ENCODE measurements at regions not wholly inside any gene's neighbourhood (a gene's known extent, or its start where the extent isn't known, plus 50 kb on each side); places are given as distances from the start of the nearest gene placed in this dataset.

DNA sequence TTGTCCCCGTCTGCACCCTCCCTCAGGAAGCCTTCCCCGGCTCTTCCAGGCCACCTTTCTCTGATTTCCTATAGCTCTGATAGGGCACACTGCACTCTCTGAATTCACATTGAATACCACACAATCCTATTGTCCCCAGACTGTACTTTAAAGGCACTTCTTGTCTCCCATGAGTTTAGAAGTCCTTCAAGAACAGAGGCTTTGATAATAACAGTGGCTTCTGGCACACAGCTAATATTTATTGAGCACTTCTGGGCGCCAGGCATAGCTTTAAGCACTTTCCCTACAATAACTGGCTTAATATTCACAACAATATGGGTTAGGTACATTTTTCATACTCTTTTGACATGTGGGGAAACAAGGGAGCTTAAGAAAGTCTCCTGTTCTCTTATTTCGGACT lies 169.7 kb upstream of the IRX6 start:
- Histone ChIP-seq H3K14ac (ENCODE audit: low read length in 2 of 2) (no peak overlapping the region), H4K8ac (ENCODE audit: low read length) (no peak overlapping the region), H2BK5ac (ENCODE audit: low read depth, low read length, poor library complexity, severe bottlenecking) (no peak overlapping the region), H3K4me1 (ENCODE audit: control insufficient read depth, insufficient read depth, low read depth, low read length) (no peaks in the 10 kb centered on the region), H3K23ac (ENCODE audit: low read length in 2 of 2) (no peak overlapping the region), H4K91ac (ENCODE audit: low read length) (no peak overlapping the region), H3K4ac (ENCODE audit: low read depth in 1 of 2, low read length in 2 of 2) (no peak overlapping the region), H3K36me3 (ENCODE audit: control insufficient read depth in 1 of 2, insufficient read depth in 2 of 2, low read depth in 1 of 2, low read length in 2 of 2) (no peaks in the 10 kb centered on the region), H3K4me3 (ENCODE audit: insufficient read depth in 1 of 2, low read depth in 1 of 2, low read length in 2 of 2) (no peak overlapping the region), H3K27ac (ENCODE audit: low read length, poor library complexity, severe bottlenecking) (no peak overlapping the region), H2BK120ac (ENCODE audit: low read depth, low read length) (no peak overlapping the region), H3K18ac (ENCODE audit: low read depth in 1 of 2, low read length in 2 of 2) (no peak overlapping the region), H2AK5ac (ENCODE audit: low read length, severe bottlenecking) (no peak overlapping the region), H3K9ac (ENCODE audit: low read length) (no peak overlapping the region), H2AFZ (ENCODE audit: low read depth, low read length) (no peak overlapping the region), H3K9me3 (ENCODE audit: control insufficient read depth, low read length) (no peaks in the 10 kb centered on the region), H2BK12ac (ENCODE audit: low read length in 2 of 2) (no peak overlapping the region), H3K4me2 (ENCODE audit: low read length, poor library complexity, severe bottlenecking) (no peak overlapping the region), H2BK15ac (ENCODE audit: low read depth, poor library complexity, severe bottlenecking) (no peak overlapping the region), H3K79me1 (replicated peaks; ENCODE audit: low read length, poor library complexity, severe bottlenecking) (no peaks in the 10 kb centered on the region), H3K27me3 (ENCODE audit: control insufficient read depth in 1 of 2, insufficient read depth in 1 of 2, low read length in 2 of 2) (peaks cover 6 to 14% of the 10 kb centered on the region in 2 experiments)
- WGBS = 61% methylated on average over 3 of the region's 4 CpGs
- no peak for DNase-seq

DNA sequence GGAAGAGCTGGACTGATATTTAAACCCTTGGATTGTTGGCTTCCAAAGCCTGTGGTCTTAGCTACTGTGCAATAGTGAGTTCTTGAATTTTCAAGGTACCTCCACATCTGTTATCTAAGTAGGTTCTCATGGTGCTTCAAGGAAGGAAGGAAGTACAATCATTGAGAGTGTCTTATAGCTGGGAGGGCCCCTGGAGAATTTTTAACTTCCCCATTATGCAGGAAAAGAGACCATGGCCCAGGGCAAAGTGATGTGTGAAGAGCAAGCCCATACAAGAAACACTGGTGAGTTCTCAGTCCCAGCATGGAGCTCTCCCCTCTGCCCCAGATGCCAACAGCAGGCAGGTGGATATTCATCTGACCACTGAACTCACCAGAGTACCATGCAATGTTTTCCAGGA lies 169.0 kb upstream of the IRX6 start:
- H3K4me3 ChIP-seq (ENCODE audit: insufficient read depth in 1 of 2, low read depth in 1 of 2, low read length in 2 of 2) = no peak overlapping the region
- no peak overlapping the region for H2BK15ac ChIP-seq (ENCODE audit: low read depth, poor library complexity, severe bottlenecking)
- DNase-seq = no peak
- H2BK12ac ChIP-seq (ENCODE audit: low read length in 2 of 2) = no peak overlapping the region
- no peak overlapping the region for H2AFZ ChIP-seq (ENCODE audit: low read depth, low read length)
- H3K18ac ChIP-seq (ENCODE audit: low read depth in 1 of 2, low read length in 2 of 2) = no peak overlapping the region
- no peak overlapping the region for H3K4ac ChIP-seq (ENCODE audit: low read depth in 1 of 2, low read length in 2 of 2)
- H3K9me3 ChIP-seq (ENCODE audit: control insufficient read depth, low read length) = no peaks in the 10 kb centered on the region
- H2BK5ac ChIP-seq (ENCODE audit: low read depth, low read length, poor library complexity, severe bottlenecking) = no peak overlapping the region
- no peak overlapping the region for H3K14ac ChIP-seq (ENCODE audit: low read length in 2 of 2)
- H3K27ac ChIP-seq (ENCODE audit: low read length, poor library complexity, severe bottlenecking) = no peak overlapping the region
- peaks cover 6 to 14% of the 10 kb centered on the region in 2 experiments for H3K27me3 ChIP-seq (ENCODE audit: control insufficient read depth in 1 of 2, insufficient read depth in 1 of 2, low read length in 2 of 2)
- no peak overlapping the region for H3K23ac ChIP-seq (ENCODE audit: low read length in 2 of 2)
- no peaks in the 10 kb centered on the region for H3K4me1 ChIP-seq (ENCODE audit: control insufficient read depth, insufficient read depth, low read depth, low read length)
- no peak overlapping the region for H3K4me2 ChIP-seq (ENCODE audit: low read length, poor library complexity, severe bottlenecking)
- H4K91ac ChIP-seq (ENCODE audit: low read length) = no peak overlapping the region
- H3K36me3 ChIP-seq (ENCODE audit: control insufficient read depth in 1 of 2, insufficient read depth in 2 of 2, low read depth in 1 of 2, low read length in 2 of 2) = no peaks in the 10 kb centered on the region
- H2AK5ac ChIP-seq (ENCODE audit: low read length, severe bottlenecking) = no peak overlapping the region
- H2BK120ac ChIP-seq (ENCODE audit: low read depth, low read length) = no peak overlapping the region
- H4K8ac ChIP-seq (ENCODE audit: low read length) = no peak overlapping the region
- no peak overlapping the region for H3K9ac ChIP-seq (ENCODE audit: low read length)
- no peaks in the 10 kb centered on the region for H3K79me1 ChIP-seq (replicated peaks; ENCODE audit: low read length, poor library complexity, severe bottlenecking)

DNA sequence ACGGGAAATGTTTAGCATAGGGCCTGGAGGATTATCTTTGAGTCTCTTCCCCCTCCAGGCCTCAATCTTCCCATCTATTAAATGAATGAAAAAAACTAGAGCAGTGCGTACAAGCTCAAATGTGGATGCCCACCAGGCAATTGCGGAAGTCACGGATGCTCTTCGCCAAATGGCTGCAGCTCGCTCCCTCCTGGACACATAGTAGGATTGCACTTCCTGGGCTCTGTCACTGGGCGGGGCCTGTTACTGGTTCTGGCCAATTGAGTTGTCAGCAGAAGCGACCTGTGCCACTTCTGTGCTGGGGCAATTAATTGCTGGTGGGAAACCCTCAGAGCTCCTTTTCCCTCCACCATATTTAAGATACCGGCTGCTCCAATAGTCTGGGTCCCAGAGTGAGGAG lies 168.2 kb upstream of the IRX6 start:
- Histone ChIP-seq H3K9me3 (ENCODE audit: control insufficient read depth, low read length) (no peaks in the 10 kb centered on the region), H2BK5ac (ENCODE audit: low read depth, low read length, poor library complexity, severe bottlenecking) (no peak overlapping the region), H4K91ac (ENCODE audit: low read length) (no peak overlapping the region), H3K4me2 (ENCODE audit: low read length, poor library complexity, severe bottlenecking) (no peak overlapping the region), H2BK12ac (ENCODE audit: low read length in 2 of 2) (no peak overlapping the region), H3K14ac (ENCODE audit: low read length in 2 of 2) (no peak overlapping the region), H3K27me3 (ENCODE audit: control insufficient read depth in 1 of 2, insufficient read depth in 1 of 2, low read length in 2 of 2) (peaks cover 6 to 14% of the 10 kb centered on the region in 2 experiments), H3K4me1 (ENCODE audit: control insufficient read depth, insufficient read depth, low read depth, low read length) (no peaks in the 10 kb centered on the region), H4K8ac (ENCODE audit: low read length) (no peak overlapping the region), H3K27ac (ENCODE audit: low read length, poor library complexity, severe bottlenecking) (no peak overlapping the region), H2BK15ac (ENCODE audit: low read depth, poor library complexity, severe bottlenecking) (no peak overlapping the region), H3K4me3 (ENCODE audit: insufficient read depth in 1 of 2, low read depth in 1 of 2, low read length in 2 of 2) (no peak overlapping the region), H3K36me3 (ENCODE audit: control insufficient read depth in 1 of 2, insufficient read depth in 2 of 2, low read depth in 1 of 2, low read length in 2 of 2) (no peaks in the 10 kb centered on the region), H3K4ac (ENCODE audit: low read depth in 1 of 2, low read length in 2 of 2) (no peak overlapping the region), H2BK120ac (ENCODE audit: low read depth, low read length) (no peak overlapping the region), H3K9ac (ENCODE audit: low read length) (no peak overlapping the region), H3K23ac (ENCODE audit: low read length in 2 of 2) (no peak overlapping the region), H3K79me1 (replicated peaks; ENCODE audit: low read length, poor library complexity, severe bottlenecking) (no peaks in the 10 kb centered on the region), H2AK5ac (ENCODE audit: low read length, severe bottlenecking) (no peak overlapping the region), H2AFZ (ENCODE audit: low read depth, low read length) (no peak overlapping the region), H3K18ac (ENCODE audit: low read depth in 1 of 2, low read length in 2 of 2) (no peak overlapping the region)
- WGBS = 87% methylated on average over 9 of the region's 9 CpGs
- DNase-seq = no peak

DNA sequence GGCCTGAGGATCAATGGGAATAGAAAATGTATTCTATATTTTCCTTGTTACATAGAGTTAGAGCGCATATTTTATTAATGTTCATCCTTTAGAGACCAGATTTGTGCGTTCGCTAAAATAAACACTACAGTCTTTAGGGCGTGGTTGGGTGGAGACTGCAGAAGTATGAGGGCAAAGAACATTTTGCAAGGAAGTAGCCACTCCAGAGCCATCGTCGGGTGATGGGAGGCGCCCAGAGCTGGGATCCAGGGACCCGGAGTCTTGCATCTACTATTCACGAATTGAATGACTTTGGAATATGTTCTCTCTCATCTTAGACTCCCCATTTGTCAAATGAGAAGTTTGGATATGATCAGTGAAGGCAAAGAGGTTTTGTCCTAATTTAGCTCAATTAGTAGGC lies 154.2 kb upstream of the IRX6 start:
- no peak for DNase-seq
- Histone ChIP-seq H4K8ac (ENCODE audit: low read length) (no peak overlapping the region), H3K18ac (ENCODE audit: low read depth in 1 of 2, low read length in 2 of 2) (no peak overlapping the region), H2BK15ac (ENCODE audit: low read depth, poor library complexity, severe bottlenecking) (no peak overlapping the region), H3K27me3 (ENCODE audit: control insufficient read depth in 1 of 2, insufficient read depth in 1 of 2, low read length in 2 of 2) (no peaks in the 10 kb centered on the region), H2BK120ac (ENCODE audit: low read depth, low read length) (no peak overlapping the region), H4K91ac (ENCODE audit: low read length) (no peak overlapping the region), H3K4ac (ENCODE audit: low read depth in 1 of 2, low read length in 2 of 2) (no peak overlapping the region), H3K79me1 (replicated peaks; ENCODE audit: low read length, poor library complexity, severe bottlenecking) (no peaks in the 10 kb centered on the region), H2BK12ac (ENCODE audit: low read length in 2 of 2) (no peak overlapping the region), H3K9me3 (ENCODE audit: control insufficient read depth, low read length) (no peaks in the 10 kb centered on the region), H2BK5ac (ENCODE audit: low read depth, low read length, poor library complexity, severe bottlenecking) (no peak overlapping the region), H2AK5ac (ENCODE audit: low read length, severe bottlenecking) (no peak overlapping the region), H3K14ac (ENCODE audit: low read length in 2 of 2) (no peak overlapping the region), H3K4me2 (ENCODE audit: low read length, poor library complexity, severe bottlenecking) (no peak overlapping the region), H3K27ac (ENCODE audit: low read length, poor library complexity, severe bottlenecking) (no peak overlapping the region), H3K4me1 (ENCODE audit: control insufficient read depth, insufficient read depth, low read depth, low read length) (no peaks in the 10 kb centered on the region), H3K36me3 (ENCODE audit: control insufficient read depth in 1 of 2, insufficient read depth in 2 of 2, low read depth in 1 of 2, low read length in 2 of 2) (no peaks in the 10 kb centered on the region), H3K4me3 (ENCODE audit: insufficient read depth in 1 of 2, low read depth in 1 of 2, low read length in 2 of 2) (no peak overlapping the region), H3K9ac (ENCODE audit: low read length) (no peak overlapping the region), H2AFZ (ENCODE audit: low read depth, low read length) (no peak overlapping the region), H3K23ac (ENCODE audit: low read length in 2 of 2) (no peak overlapping the region)
- 87% methylated on average over 9 of the region's 9 CpGs for WGBS
